NCI-H2171 treated with DMSO at 0.1 percent for 48 hours (cell line): ENCODE measurements at regions not wholly inside any gene's neighbourhood (a gene's known extent, or its start where the extent isn't known, plus 50 kb on each side); places are given as distances from the start of the nearest gene placed in this dataset.
A peak's percentile ranks its signal among the peaks of the same experiment; 100 is the strongest.
"Not testable (repeated sequence)": the region's sequence is repeated elsewhere in the genome, so short reads cannot be mapped to it uniquely, and the experiment has no call there.

Source experiments
- DNase-seq: peaks from one replicate; lab custom pipeline; 2025; lab: John Stamatoyannopoulos, UW

DNA sequence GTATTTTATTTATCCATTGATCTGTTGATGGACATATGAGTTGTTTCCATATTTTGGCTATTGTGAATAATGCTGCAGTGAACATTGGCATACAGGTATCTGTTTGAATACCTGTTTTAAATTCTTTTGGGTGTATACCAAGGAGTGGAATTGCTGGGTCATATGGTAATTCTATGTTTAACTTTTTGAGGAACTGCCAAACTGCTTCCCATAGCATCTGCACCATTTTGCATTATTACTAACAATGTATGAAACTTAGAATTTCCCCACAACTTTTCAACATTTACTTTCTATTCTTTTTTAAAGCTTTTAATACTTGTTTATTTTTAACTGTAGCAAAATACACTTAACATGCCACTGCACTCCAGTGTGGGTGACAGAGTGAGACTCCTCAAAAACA lies 57.0 kb upstream of the MSN start:
- DNase-seq, result no peak

DNA sequence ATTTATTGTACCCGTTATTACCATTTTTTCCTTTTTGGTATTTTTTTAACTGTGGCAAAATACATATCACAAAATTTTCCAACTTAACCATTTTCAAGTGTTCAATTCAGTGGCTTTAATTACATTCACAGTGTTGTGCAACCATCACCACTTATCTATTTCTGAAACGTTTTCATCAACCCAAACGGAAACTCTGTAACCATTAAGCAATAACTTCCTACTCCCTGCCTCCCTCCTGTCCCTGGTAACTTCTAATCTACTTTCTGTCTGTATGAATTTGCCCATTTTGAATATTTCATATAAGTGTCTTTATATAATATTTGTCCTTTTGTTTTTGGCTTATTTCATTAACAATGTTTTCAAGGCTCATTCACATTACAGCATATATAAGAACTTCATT lies 57.4 kb upstream of the MSN start:
- no peak for DNase-seq

DNA sequence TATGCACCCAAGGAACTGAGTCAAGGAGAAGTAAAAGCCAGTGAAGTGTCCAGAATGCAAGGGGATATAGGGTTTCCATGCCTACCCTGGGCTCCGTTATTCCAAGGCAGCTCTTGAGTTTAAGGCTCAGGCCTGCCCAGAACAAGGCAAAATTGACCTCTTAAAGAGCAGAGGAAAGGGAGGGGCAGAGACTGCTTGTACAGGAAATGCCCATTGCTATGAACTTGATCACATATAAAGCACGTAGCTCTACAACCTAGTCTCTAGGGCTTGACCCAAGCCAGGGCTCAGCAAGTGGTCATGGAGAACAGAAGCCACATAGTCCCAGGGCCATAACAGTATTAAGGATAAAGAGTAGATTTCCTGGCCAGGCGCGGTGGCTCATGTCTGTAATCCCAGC lies 58.2 kb upstream of the MSN start:
- DNase-seq, result no peak

GRCh38 chrX:65608026-65608425 lies 59.4 kb upstream of the MSN start:
- DNase-seq, result no peak

- DNase-seq, result no peak
Measured at GRCh38 chrX:65607070-65607742, 60.2 kb upstream of the MSN start.

DNA sequence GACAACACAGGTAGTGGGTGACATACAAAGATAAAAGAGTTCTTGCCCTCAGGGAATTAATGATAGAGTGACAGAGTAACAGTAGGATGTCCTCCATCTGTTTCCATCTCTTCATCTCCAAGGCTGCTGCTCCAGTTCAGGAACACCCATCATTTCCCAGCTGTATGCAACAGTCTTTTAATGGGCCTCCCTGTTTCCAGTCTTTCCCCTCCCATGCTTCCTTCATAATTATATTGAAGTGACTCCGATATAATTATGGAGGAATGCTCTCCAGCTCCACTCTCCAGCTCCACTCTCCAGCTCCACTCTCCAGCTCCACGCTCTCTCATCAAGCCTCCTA lies 65.3 kb upstream of the MSN start:
- DNase-seq, result no peak

- no peak for DNase-seq
Measured at GRCh38 chrX:65601530-65602220, 65.8 kb upstream of the MSN start.

GRCh38 chrX:65601126-65601525 lies 66.3 kb upstream of the MSN start:
- no peak for DNase-seq

DNA sequence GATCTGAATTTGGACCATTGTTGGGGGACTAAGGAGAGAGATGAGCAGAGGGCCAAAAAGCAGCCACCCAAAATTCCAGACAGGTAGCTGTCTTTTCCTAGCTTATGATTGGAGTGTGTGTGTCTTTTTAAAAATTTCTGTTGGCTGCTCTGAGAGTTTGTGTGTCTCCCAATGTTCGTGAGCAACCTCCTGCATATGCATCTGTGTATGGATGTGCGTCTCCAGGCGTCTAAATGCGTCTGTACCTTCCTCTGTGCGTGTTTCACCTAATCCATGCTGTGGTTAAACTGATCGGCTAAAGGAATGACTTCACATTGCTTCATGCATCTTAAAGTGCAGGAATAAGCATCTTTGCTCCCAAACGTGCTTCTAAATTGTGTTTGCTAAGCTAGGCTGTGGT lies 65.5 kb upstream of the LAS1L start:
- no peak for DNase-seq

DNA sequence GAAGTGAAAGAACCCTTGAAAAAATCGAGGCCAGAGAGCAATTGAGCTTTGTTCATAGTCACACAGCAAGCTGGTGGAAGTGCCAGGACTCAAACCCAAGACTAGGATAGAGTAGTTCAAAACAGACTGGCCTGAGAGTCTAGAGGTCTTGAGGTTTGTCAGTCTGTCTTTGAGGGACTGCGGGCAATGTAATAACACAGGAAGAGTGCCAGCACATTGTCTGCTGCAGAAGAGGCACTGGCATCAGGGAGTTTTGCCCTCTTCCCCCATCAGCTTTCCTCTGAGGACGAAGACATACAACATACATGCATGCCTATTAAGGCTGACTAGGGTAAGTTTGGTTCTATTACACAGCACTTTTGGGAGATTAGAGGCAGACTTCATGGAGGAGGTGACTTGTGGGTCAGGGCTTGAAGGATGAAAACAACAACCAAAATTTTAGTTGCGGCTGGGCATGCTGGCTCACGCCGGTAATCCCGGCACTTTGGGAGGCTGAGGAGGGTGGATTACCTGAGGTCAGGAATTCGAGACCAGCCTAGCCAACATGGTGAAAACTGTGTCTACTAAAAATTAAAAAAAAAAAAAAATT lies 64.1 kb upstream of the LAS1L start:
- no peak for DNase-seq

- DNase-seq, result no peak
Measured at GRCh38 chrX:65596270-65597034, 61.9 kb upstream of the LAS1L start.

DNA sequence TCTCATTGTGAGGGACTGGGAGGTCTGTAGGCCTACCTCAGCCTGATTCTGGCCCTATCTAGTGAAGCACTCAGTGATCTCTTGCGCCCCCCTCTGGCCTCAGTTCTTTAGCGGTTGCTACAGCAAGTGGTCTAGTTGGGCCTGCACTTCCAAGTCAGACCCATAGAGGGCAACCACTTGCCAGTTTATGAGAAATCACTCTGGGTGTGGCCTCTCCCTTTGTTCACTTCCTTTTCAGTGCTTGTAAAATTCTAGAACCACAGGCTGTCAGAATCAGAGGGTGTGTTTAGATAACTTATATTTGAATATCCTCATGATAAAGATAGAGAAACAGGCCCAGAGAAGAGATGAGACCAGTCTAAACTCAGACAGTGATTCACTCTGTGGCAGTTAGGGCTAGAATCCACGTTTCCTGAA lies 60.9 kb upstream of the LAS1L start:
- peak; percentile 76 for DNase-seq

DNA sequence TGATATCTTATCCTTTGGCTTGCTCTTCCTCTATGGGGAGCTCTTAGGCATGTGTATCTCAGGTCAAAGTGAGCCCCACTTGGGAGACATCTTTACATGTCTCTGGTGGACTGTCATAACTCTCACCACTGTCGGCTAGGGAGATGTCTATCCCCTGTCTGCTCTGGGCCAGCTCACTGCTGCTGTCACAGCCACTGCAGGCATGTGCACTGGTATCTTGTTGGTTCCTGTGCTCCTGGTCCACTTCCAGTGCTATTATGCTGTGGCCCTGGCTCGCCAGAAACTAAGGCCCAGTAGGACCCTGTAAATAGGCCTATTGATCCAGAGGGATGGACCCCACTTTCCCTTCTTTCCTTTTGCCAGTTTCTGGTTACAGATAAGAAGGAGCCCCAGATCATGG lies 56.6 kb upstream of the LAS1L start:
- no peak for DNase-seq

DNA sequence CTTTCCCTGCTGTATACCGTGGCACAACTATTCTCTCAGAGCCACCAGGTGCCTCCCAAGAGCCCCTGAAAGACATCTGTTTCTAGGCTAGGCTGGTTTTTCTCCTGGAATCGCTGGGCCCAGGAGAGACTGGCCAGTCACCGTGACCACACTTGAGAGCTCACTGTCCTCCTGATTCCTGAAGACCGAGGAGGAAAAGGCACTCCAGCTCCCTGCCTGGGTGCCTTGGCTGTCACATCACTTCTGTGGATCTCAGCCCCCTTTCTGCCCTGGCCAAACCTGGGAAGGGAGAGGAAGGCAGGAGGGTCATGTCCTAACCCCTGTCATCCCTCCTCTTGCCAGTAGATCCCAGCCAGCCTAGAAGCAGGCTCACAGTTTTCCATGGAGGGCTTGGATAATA lies 54.7 kb upstream of the LAS1L start:
- DNase-seq, result peak; percentile 2

- no peak for DNase-seq
Measured at GRCh38 chrX:65588795-65589194, 54.2 kb upstream of the LAS1L start.

DNA sequence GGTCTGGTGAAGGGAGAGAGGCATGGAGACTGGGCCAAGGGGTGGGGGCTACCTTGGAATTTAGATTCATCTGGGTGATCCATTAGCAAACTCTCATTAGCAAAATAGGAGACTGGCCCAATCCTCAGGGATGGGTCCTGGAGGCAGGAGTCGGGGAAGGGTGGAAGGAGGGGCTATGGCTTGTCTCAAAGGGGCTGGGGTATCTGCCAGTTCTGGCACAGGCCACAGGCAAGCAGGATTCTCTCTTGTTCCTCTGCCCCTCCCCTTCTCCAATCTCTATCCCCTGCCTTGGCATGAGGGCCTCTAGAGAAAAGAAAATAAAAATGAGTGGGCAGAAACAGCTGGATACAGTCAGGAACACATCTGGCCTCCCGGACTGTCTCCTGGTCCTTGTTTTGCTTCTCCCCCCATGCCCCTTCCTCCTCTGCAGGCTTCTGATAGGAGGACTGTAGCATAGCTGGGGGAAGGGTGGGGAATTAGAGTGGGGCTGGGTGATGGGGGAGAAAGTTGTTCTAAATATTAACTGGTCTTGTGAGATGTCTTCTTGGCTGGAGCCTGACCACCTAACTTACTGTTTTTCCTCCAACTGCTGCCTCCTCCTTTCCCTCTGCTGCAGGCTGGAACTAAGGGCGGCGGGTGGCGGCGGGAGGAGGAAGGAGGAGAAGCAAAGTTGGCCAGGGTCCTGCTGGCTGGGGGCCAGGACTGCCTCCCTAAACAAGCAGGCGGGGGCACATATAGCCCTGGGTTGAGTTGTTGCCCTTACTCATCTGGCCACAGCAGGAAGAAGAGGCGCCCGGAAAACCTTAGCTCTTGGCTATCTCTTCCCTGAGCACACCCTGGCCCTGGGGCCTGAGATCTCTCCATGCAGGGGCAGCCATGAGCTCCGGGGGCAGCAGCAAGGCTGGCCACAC lies 53.3 kb upstream of the LAS1L start:
- peak; percentile 36 for DNase-seq

DNA sequence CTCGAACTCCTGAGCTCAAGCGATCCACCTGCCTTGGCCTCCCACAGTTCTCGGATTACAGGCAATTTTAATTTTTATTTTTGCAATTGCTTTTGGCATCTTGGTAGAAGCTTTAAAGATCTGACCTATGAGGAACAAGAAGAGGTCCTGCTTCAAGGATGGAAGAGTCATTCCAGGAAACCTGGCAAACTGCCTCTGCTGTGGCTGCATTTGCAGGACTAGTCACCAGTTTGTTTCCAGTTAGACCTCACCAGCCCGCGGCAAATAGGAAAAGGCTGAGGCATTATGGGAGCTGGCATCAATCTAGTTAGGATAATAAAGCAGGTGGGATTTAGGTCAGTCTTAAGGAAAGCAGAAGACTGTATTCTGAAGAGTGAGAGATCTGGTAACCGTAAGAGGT lies 51.9 kb upstream of the LAS1L start:
- DNase-seq, result no peak

GRCh38 chrX:65585226-65585625 lies 50.6 kb upstream of the LAS1L start:
- not testable (repeated sequence) for DNase-seq
